Umbilical cord (tissue), 1 donor: ENCODE measurements at regions not wholly inside any gene's neighbourhood (a gene's known extent, or its start where the extent isn't known, plus 50 kb on each side); places are given as distances from the start of the nearest gene placed in this dataset.

Experiments used
- DNase-seq: peaks from one replicate; pipeline ENCODE4 v3.0.0-alpha.2; 2015; ENCODE audit warnings: low spot score

GRCh38 chr2:41968182-41968578, 79.6 kb upstream of the PKDCC start:
- DNase-seq = no peak

- DNase-seq = peak; percentile 37
Observed at GRCh38 chr2:41970988-41971660, 76.7 kb upstream of the PKDCC start.

- no peak for DNase-seq
Observed at GRCh38 chr2:41972179-41972578, 75.6 kb upstream of the PKDCC start.

DNA sequence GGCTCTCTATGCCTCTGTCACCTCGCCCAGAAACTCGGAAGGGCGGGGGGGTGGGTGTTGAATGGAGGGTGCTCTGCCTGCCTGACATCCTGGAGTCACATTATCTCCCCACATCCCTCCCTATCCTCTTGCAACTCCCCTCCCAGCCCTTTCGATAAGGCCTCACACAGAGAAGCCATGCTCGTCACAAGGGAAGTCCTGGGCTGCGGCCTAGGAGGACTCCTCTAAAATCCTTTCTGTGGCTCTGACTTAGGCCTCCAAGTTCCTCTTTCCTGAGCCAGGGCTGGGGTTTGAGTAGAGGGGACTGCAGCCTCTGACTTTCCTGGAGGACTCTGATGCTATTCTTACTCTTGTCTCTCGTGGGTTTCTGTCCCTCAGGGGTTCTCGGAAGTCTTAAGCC, 75.0 kb upstream of the PKDCC start:
- DNase-seq = no peak

DNA sequence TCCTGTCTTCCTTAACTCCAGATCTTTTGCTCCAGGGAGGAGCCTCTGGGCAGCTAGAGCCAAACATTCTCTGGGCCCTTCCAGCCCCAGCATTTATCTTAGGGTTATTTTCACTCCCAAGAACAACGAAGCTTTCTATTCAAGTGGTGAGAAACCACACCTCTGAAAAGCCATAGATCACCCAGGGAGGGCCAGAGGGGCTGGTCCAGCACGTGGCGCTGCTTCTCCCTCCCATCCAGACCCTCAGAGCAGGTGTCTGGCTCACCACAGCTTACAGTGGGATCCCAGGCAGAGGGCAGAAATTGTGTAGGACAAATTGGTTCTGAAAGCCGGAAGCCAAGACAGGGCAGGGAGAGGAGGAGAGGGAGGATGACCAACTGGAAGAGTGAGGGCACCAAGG, 74.0 kb upstream of the PKDCC start:
- no peak for DNase-seq

DNA sequence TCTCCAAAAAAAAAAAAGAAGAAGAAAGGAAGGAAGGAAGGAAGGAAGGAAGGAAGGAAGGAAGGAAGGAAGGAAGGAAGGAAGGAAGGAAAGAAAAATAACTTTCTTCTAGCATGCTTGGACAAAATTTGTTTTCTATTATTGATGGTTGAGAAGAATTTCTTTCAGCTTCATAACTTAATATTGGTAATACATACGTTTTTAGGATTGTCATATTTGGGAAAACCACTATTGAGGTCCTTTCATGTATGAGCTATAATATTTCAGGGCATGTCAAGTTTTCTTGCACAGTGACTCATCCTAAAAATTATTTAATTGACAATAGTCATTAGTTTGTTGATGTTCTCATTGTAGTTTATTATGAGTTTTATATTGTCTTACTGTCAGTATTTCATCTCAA, 66.4 kb upstream of the PKDCC start:
- no peak for DNase-seq

GRCh38 chr2:41985573-41986095, 62.2 kb upstream of the PKDCC start:
- no peak for DNase-seq

DNA sequence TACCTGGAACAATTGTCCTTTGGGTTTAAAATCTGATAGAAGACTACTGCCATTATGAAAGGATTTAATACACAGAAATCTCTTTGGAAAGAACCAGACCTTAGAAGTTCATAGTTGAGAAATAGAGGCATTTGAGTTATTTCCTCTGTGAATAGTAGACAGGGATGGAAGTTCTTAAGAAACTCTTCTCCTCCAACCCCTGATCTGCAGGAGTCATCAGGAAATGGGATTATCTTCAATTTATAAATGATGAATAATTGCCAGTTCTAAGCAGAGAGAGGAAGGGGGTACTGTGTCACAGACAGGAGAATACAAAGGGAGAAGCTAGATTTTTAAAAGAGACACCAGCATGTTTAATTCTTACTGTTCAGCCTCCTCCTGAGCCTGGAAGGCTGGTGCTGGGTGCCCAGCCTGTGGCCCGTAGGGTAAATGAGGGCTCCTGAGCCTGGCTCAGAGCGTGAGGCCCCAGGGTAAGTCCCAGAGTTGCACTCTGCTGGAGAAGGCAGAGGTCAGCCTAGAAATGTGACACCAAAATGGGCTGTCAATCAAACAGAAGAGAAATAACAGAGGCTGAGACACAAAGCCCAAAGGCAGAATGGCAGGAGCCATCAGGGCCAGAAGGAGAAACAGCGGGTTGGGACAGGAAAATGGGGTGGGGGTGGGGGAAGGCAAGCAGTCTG, 58.2 kb upstream of the PKDCC start:
- DNase-seq = no peak

DNA sequence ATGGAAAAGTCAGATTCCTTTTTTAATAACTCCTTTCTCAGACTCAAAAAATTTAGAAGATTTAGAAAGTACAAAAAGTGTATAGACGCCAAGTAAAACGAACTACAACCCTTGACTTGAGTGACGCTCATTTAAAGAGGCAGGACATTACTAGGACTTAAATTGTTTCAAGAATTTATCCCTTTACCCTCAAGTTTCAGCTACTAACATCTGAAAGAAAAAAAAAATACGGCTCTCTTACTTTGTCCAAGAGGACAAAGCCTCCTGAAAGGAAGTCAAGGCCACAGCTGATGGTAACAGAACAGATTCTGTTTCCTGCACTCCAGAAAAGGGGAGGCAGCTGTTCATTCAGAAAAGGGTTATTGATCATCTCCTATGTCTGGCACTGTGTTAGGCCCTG, 57.6 kb upstream of the PKDCC start:
- DNase-seq = no peak

DNA sequence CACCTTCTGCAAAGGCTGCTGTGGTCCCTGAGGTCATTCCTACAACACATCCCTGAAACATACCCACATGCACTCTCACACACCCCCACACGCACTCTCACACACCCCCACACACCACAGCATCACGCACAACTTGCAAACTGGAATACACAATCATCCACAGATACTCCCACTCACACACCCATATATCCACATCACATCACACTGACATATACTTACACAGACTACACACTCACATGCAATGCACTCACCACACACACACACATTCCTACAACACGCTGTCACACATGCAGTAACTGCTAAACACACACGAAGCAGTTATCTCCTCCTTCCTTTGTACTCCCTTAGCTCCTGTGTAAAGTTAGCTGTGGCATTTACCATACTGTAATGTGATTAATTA, 57.1 kb upstream of the PKDCC start:
- DNase-seq = no peak

DNA sequence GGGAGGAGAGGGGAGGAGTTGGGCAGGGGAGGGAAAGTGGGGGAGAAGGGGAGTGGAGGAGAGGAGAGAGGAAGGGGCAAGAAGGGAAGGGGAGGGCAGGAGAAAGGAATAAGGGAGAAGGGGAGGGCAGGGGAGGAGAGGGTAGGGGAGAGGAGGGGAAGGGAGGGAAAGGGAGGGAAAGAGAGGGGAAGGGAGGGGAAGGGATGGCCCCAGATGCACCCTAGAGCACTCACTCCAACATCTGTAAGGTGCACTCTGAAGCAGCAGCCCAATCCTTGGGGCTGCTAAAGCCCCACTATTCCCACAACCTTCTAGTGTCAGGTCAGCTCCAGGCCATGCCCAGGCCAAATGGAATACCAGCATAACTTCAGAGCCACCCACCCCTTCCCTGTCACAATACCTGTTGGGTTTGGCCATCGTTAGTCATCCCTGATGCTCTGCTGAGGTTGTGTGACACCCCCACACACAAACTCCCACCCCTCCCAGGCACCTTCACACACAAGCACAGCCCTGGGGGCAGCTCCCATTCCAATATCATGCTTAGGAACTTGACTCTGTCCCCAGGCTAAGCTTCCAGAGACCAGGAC, 55.7 kb upstream of the PKDCC start:
- DNase-seq = no peak

- DNase-seq = no peak
Observed at GRCh38 chr2:41992671-41993434, 55.0 kb upstream of the PKDCC start.

DNA sequence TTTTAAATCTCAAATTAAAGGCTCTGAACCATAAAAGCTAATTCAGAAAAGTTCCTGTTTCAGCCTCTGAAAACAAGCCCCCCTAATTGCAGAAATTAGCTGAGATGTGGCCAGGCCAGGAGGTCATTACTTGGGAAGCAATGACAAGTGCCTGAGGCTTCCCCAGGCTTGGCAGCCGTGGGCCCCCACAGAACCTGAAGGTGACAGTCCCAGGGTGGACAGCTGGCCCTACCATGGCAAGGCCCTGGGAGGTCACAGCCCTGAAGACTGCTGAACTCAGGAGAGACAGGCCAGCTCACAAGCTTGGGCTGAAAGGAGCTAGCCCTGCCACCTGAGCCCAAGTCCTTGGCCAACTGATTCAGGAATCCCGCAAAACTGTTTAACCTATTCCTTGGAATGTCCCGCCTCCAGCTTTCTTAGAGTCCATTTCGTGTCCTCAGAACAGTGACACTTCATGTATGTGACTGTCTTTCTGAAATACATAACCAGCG, 54.3 kb upstream of the PKDCC start:
- DNase-seq = no peak

- peak; percentile 78 for DNase-seq
Observed at GRCh38 chr2:41994233-41994637, 53.6 kb upstream of the PKDCC start.

- DNase-seq = no peak
Observed at GRCh38 chr2:41994661-41995060, 53.2 kb upstream of the PKDCC start.

GRCh38 chr2:41997561-41997960, 50.3 kb upstream of the PKDCC start:
- DNase-seq = peak; percentile 77
